GM18867 (cell line): ENCODE measurements at regions not wholly inside any gene's neighbourhood (a gene's known extent, or its start where the extent isn't known, plus 50 kb on each side); places are given as distances from the start of the nearest gene placed in this dataset.

Source experiments
- ATAC-seq: cut with Tn5 transposase; IDR thresholded peaks from one replicate; pipeline ENCODE4 v1.9.1; 2021; ENCODE audit warnings: mild to moderate bottlenecking, moderate library complexity; ENCODE audit not compliant: unreplicated experiment

DNA sequence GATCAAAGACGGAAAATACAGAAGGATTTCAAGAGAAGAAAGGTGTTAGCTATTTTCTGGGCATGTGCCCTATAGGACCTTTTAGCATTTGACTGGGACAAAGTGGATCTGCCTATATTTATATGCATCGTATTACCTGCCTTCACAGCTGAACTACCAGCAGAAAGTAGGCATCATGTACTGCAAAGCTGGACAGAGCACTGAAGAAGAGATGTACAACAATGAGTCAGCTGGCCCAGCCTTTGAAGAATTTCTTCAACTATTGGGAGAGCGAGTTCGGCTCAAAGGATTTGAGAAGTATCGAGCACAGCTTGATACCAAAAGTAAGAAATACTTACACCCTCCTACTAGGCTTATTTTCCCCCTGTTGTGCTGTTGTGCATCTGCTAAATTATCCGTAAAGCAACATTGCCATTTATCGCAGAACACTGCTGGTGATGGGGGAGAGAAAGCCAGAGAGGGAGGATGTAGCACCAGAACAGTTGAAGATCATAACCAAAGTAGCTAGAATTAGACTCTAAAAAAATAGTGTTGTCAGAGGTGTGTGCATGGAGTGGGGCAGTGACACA is 282.0 kb upstream of the RGS6 start:
- ATAC-seq = no peak

DNA sequence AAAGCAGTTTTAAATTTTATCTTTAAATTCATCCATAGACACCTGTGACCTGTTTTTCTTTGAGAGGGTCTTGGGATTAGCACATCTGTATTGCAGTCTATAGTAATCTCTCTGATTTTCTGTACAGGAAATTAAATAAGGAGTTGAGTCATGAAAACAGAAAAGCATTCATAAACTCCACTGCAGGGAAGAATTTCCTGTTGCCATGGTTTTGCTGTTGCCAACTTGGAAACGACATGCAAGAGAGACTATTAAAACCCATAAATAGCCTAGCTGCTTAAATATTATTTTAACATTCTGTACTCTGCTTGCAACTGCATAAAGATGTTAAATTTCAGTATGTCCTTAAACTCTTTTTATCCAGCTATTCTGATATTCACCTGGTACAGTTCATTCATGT is 281.0 kb upstream of the RGS6 start:
- ATAC-seq = no peak

DNA sequence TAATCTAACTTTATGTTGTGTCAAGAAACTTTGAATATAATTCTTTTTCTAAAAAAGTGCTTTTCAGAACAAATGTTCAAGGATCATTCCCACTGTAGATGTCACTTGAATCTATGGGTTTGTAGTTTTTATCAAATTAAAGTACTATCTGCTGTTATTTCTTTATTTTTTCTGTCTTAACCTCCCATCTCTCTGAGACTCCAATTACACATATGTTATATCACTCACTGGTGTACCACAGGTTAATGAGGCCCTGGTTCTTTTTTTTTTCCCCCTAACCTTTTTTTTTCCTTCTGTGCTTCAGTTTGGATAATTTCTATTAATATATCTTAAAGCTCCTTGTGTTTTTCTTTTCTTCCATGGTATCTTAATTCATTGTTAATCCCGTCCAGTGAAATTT is 279.9 kb upstream of the RGS6 start:
- ATAC-seq = no peak

DNA sequence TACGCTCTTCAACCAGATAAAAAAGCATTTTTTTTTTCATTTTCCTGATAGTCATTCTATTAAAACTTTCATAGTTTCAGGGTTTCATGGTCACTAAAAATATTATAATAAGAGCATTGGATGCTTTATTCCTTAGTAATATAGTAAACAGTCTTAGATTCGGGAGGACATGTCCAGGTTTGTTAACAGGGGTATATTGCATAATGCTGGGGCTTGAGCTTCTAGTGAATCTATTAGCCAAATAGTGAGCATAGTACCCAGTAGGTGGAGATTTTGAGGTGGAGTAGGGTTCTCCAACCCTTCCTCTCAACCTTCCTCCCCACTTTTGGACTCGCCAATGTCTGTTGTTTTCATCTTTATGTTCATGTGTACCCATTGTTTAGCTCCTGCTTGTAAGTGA is 277.4 kb upstream of the RGS6 start:
- no peak for ATAC-seq

DNA sequence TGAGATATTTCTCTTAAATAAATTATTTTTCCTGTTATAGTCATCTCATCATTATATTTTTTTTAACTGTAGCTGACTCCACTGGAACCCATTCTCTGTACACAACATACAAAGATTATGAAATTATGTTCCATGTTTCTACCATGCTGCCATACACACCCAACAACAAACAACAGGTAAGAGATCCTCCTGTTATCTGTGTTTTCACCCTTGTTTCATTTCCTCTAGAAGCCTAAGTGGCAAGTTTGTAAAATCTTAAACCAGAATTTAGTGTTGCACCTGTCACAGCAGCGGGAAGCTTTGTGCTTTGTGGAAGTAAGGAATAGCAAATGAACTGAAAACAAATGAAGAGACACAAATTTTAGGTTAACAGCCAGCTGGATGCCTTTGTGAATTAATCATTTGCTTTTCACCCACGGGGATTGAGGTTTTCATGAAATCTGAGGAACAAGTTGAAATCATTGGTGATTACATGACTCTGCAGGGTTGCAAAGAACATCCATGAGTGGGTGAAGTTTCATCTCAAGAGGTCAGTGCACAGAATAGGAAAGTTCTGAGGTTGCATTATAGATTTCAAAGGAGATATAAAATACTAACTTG is 273.9 kb upstream of the RGS6 start:
- no peak for ATAC-seq

DNA sequence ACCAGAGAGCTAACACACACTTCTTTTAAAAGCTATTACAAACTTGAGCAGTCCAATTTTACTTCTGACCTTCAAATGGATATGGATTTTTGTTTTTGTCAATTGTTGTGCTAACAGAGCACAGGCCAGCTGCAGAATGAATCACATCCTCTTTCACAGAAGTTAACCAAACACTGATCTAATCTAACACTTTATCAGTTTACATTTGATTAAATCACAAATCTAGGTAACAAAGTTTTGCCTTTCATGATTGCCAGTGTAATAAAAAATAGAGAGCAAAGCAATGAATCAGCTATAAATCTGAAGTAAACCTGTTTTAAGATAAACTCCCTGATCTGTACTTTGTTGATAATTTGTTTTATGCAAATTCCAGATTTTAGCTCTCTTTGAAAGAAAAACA is 273.1 kb upstream of the RGS6 start:
- ATAC-seq = no peak

DNA sequence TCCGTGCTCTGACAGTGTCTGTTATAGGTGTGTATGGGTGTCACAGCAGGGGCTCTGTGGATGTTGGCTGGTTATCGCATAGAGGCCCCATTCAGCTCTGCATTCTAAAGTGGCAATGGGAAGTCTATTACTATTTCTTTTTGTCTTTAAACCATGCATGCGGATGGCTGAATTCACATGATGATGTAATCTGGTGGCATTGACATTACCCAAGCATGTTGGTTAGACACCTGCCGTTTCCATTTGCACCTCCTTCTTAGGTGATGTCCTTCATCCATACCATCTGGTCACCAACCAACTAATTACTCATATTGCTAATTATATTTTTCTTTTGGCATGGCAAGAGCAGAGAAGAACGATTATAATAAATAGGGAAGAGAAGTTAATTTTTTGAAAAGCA is 270.8 kb upstream of the RGS6 start:
- no peak for ATAC-seq

DNA sequence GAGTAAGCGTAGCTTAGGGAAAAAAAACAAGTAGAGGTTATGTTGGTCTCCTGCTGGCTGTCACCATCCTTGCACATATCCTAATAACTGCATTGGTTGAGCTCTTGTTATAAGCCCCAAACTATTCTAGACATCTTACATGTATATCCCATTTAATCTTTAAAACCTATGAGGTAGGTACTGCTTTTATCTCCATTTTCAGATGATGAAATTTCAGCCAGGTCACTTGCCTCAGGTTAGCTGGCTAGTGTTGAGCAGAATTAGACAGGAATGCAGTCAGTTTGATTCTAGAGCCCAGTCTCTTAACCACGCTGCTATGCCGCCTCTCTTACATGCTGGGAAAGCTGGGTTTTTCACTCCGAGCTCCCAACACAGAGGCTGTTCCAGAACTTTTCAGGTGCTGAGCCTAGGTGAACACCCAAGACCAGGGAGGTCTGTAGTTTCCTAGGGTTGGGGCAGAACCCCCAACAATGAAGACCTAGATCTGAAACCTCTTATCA is 269.9 kb upstream of the RGS6 start:
- ATAC-seq = no peak

DNA sequence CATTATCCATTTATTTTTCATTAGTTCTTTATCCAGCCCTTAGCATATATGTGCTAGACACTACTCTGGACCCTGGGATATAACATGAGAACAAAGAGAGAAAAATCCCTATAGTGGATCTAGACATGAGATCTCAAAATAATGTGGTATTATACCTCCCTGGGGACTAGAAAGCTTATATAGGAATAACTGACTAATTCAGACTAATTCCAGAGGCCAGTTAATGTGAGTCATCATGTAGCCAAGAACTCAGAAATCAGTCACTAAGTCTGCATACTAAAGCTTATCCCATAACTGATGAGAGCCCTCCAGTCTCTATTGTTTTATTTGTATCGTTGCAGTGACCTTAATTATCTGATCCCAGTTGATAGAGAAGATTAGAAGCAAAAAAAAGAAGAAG is 267.1 kb upstream of the RGS6 start:
- ATAC-seq = no peak

DNA sequence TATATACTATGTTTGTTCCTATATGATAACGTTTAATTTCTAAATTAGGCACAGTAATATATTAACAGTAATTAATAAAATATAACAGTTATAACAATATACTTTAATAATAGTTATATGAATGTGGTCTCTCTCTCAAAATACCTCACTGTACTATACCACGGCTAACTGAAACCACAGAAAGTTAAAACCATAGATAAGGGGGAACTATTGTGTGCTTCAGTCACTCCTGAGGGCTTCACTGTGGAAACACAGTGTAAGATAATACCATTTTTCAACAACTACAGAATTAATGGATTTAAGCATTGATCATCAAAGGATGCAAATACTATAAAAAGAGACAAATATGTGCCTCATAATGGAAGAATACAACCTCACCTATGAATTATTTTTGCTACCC is 266.4 kb upstream of the RGS6 start:
- ATAC-seq = no peak

DNA sequence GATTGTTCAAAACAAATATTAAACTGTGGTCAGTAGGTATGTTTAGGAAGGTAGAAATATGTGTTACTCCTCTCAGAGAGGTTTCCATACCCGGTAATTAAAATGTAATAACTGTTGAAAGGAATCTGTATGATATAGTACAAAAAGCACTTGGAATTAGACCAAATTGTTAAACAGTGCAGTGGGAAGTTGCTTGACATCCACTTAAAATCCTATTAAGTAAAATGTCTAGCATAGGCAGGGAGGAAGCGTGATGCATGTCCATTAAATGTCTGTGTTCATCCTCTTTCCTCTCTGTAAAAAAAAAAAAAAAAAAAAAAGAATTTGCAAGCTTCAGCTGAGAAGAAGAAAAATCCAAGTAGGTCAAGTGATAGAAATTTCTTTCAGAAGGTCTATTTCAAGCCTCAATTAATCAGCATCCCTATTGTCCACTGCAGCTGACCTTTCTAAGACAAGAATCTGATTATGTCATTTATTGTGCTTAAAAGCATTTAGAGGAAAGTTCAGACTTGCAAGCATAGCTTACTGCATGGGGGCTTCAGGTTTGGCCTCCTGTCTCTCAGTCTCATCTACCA is 265.6 kb upstream of the RGS6 start:
- ATAC-seq = no peak

DNA sequence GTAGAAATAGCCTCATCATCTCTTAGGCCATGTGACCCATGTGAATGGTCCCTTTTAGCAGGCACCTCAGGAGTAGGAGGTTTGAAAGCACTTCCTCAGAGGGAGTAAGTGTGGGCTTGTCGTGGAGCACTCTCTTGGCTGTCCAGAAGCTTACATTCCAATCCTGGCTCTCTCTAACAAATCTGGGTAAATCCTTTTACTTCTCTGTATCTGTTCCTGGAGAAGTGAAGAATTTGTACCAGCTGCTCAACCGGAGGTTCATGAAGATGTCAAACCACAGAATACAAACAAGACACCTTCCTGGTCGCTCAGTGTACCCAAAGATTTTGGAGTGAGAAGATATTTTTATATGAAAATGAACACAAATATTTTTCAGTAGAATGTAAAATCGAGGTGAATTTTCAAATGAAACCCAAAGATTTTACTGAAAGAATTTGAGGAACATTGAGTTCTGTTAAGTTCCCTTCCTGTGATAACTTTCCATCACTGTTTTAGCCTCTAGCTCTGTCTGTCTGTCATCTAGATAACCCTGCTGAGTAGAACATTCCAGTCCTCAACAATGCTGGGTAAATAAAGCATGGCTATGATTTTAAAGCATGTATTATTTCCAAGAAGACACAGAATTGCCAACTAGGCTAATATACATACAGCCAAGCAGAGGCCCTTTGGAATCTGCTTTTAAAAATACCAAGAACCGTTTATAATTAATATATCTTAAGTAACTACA is 263.9 kb upstream of the RGS6 start:
- ATAC-seq = no peak

DNA sequence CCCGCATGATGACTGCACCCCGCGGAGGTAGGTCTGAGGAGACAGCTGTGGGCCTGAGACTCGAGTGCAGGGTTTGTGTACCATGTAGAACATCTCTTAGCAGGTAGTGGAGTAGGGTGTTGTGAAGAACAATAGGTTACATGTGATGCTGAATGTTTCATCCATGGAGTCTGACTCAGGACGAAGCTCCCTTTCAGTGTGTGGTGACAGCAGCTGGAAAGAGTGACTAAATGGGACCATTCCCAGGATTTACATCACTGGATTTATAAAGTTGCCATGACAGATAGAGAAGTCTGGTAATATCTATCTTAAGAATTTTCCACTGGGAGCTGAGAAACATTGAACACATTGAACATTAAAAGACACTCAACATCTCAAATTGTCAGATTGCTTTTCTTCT is 259.6 kb upstream of the RGS6 start:
- ATAC-seq = no peak

DNA sequence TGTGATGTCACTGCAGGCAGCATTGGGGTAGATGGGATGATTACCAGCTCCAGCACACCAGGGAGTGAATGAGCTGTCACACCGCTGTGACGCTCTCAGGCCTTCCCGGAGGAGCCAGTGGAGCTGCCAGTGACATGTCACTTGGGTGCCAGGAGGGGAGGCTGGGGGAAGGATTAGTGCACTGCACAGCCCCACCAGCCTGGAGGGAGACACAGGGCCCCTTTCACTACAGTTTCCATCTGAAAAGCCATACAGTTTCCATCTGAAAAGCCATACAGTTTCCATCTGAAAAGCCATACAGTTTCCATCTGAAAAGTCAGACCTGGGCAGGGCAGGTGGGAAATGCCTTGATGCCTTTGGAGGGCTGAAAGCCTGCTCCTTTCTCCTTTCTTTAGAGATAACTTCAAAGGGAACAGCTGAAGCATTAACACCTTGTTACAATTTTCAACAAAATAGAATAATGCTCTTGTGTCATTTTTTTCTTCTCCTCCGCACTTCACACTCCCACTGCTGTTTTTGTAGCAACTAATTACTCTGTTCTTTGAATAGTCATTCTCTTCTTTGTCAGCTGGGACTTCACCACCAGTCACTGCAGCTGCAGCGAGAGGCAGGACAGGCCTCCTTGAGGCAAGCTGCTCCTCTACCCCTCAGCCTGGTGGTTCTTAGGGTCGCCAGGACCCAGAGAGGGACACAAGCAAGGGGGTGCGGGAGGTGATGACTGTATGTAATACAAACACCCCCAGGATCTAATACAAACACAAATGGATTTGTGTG is 256.9 kb upstream of the RGS6 start:
- no peak for ATAC-seq

DNA sequence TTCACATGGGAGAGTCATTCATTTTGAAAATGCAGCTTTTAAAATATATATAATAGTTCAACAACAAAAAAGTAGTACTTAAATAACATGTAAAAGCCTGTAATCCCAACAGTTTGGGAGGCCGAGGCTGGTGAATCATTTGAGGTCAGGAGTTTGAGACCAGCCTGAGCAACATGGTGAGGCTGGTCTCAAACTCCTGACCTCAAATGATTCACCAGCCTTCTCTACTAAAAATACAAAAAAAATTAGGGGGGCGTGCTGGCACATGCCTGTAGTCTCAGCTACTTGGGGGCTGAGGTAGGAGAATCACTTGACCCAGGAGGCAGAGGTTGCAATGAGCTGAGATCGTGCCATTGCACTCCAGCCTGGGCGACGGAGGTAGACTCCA is 256.3 kb upstream of the RGS6 start:
- ATAC-seq = no peak

DNA sequence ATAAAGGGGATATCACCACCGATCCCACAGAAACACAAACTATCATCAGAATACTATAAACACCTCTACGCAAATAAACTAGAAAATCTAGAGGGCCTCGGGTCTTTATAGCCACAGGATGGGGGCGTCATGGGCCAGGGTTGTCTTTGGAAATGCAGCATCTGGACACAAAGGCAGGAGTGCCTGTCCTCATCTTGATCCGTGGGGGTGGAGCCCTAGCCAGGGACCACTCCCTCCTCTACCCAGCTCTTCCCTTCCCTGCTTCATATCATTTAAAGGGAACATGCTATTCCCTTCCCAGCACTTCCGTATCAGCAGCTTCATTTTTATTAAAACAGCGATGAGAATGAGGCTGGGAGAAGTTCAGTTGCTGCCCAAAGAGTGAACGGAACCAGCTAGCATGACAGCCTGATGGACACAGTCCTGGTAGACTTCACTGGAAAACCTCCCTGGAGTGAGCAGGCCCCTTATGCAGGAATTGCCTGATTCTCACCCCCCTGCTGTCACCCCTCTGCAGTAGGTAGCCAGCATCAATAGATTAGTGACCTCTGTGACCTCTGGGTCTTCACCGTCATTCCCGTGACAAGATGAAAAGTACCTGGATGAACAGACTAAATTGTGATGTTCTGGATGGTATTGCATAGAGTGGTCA is 251.4 kb upstream of the RGS6 start:
- ATAC-seq = no peak

DNA sequence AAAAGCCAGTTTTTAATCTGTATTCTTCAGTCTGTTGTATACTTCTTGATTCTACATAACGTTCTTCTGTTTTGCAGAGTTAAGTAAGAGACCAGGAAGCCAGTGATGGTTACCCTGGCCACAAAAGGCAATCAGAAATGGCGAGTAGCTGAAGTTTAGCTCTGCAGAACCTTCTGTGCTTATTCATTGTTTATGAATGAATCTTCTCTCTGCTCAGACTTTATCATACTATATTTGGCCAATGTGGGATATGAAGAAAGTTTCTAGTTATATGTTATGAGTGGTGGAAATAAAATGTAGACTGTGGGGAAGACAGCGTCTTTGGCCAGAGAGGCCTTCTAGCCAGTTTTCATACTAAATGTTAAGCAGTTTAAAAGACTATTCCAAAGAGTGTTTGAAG is 249.9 kb upstream of the RGS6 start:
- no peak for ATAC-seq

DNA sequence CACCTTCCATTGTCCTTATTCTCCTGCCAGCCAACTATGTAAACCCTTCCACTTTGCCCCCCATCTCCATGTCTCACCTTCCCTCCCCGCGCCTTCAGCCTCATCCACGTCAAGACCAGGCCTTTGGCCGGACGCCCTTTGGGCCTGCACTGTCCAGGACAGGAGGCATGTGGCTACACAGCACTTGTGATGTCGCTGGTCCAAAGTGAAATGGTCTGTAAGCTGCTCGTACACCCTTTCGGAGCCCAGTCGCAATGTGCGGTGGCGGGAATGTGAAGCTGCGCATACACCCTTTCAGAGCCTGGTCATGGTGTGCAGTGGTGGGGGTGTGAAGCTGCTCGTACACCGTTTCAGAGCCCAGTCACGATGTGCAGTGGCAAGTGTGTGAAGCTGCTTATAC is 247.9 kb upstream of the RGS6 start:
- ATAC-seq = no peak

DNA sequence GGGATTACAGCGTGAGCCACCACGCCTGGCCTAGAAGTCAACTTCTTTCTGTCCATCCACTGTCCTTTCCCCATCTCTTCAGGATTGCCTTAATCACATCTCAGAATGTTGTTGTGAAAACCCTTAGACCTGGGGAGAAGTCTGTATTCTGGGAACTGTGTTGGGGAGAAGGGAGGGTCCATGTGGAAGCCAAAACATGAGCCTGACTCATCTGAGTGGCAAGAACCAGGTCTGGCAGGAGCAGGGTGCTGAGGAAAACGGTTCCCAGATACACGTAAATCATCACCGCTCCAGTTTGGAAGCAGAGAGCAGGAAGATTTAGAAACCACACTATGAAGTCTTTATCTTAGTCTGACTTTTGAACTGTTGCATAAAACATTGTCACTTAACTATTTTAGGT is 245.6 kb upstream of the RGS6 start:
- ATAC-seq = no peak

DNA sequence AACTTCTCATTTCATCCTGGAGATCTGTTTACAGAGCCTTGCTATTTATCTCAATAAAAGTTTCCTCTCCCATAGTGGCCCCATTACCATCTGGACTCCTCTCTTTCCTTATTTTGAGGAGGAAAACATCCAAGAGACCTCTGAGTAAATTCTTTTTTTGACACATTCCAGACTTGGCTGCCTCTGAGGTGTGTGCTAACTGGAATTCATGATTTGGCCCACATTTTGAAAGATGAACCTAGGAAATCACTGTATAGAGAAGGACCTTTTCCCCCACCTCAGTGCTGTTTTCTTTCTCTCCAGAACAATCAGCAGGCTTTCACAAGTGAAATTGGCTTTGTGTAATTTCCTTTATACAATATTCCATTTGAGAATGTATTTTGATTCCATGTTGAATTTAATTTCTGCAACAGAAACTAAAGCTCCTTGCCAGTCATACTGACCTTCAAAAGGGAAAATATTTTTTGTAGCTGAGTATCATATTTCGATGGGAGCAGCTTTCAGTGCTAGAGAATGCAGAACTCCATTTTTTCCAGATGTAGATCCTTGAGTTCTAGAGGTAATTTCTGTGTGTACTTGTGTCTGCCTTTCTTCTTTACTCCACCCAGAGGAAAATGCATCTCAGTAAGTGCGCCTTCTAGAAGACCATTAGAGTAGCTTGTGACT is 244.9 kb upstream of the RGS6 start:
- ATAC-seq = no peak
